22Rv1 (cell line): ENCODE measurements at regions not wholly inside any gene's neighbourhood (a gene's known extent, or its start where the extent isn't known, plus 50 kb on each side); places are given as distances from the start of the nearest gene placed in this dataset.

Experiments
- ZFX ChIP-seq: fragments of 450-650 bp; IDR thresholded peaks from 2 replicates; pipeline ENCODE4 v1.6.1; 2017; ENCODE audit warnings: antibody characterized with exemption, borderline replicate concordance
- TF ChIP-seq, protein P1 (sequence below): fragments of 450-650 bp; IDR thresholded peaks from 2 replicates; pipeline ENCODE4 v1.5.1; 2017; ENCODE audit warnings: mild to moderate bottlenecking

DNA sequence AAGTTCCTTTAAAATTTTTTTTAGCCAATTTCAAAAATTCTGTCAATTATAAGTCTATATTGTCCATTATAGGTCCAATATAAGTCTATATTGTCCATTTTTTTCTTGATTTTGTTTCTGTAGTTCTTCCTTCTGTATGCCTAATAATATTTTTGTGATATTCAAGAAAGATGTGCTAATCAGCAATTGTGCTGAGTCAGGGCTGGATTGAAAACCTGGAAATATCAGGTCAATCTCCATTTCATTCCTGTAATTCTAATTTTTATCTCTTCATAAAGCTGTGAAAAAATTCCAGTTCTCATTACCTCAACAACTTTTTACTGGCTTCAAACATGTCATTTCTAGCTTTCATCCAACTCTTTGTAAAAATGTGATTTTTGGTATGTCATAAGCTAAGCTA is 353.7 kb downstream of the SLITRK6 start:
- TF ChIP-seq, protein P1, sequence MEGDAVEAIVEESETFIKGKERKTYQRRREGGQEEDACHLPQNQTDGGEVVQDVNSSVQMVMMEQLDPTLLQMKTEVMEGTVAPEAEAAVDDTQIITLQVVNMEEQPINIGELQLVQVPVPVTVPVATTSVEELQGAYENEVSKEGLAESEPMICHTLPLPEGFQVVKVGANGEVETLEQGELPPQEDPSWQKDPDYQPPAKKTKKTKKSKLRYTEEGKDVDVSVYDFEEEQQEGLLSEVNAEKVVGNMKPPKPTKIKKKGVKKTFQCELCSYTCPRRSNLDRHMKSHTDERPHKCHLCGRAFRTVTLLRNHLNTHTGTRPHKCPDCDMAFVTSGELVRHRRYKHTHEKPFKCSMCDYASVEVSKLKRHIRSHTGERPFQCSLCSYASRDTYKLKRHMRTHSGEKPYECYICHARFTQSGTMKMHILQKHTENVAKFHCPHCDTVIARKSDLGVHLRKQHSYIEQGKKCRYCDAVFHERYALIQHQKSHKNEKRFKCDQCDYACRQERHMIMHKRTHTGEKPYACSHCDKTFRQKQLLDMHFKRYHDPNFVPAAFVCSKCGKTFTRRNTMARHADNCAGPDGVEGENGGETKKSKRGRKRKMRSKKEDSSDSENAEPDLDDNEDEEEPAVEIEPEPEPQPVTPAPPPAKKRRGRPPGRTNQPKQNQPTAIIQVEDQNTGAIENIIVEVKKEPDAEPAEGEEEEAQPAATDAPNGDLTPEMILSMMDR: no peak
- TF ChIP-seq ZFX: no peak
